ENCODE measurements at regions not wholly inside any gene's neighbourhood (a gene's known extent, or its start where the extent isn't known, plus 50 kb on each side); places are given as distances from the start of the nearest gene placed in this dataset.

GRCh38 chr1:91091812-91092211, 70.0 kb upstream of the ZNF644 start:
- no peak for TF ChIP-seq TCF7 (IDR thresholded peaks at IDR 0.05; ENCODE audit: borderline replicate concordance)
- TF ChIP-seq JUNB (IDR thresholded peaks at IDR 0.05): no peak
- no peak for TF ChIP-seq POLR2AphosphoS5 (IDR thresholded peaks at IDR 0.05; ENCODE audit: low read length)
- TF ChIP-seq POU2F2 (IDR thresholded peaks at IDR 0.05; ENCODE audit: borderline replicate concordance, low read depth, low read length): no peak
- no peak for TF ChIP-seq USF1 (IDR thresholded peaks at IDR 0.05; ENCODE audit: borderline replicate concordance, extremely low read length, insufficient read depth, low read depth, low read length)
- TF ChIP-seq RAD21 (IDR thresholded peaks at IDR 0.05; ENCODE audit: insufficient read depth, low read depth, low read length): no peak
